WTC11 (cell line): ENCODE measurements at regions not wholly inside any gene's neighbourhood (a gene's known extent, or its start where the extent isn't known, plus 50 kb on each side); places are given as distances from the start of the nearest gene placed in this dataset.

Source experiments
- ATAC-seq: fragments of 200-7000 bp; cut with Tn5 transposase; 2 replicates; pipeline ENCODE4 v1.10.0; 2021; ENCODE audit warnings: mild to moderate bottlenecking, moderate library complexity
- CTCF ChIA-PET: fragments of 300-600 bp; sonication (Branson Sonifier 250); formaldehyde crosslinking; loops from one replicate; lab custom pipeline; 2021; ENCODE audit warnings: antibody characterized with exemption; lab: Charles Lee
- POLR2A ChIA-PET: fragments of 350-600 bp; sonication (Branson Sonifier 250); formaldehyde crosslinking; loops from one replicate; lab custom pipeline; 2021; ENCODE audit warnings: antibody characterized with exemption; lab: Charles Lee
- DNase-seq: peaks from one replicate; pipeline ENCODE4 v3.0.0; 2021; ENCODE audit warnings: low spot score
- H3K27ac Mint-ChIP-seq: 2 replicates; pipeline ENCODE4 v1.8.0; 2021; ENCODE audit warnings: mixed read lengths
- H3K27me3 Mint-ChIP-seq: 2 replicates; pipeline ENCODE4 v1.8.0; 2021; ENCODE audit warnings: low read depth, mild to moderate bottlenecking, moderate library complexity, mixed read lengths
- H3K36me3 Mint-ChIP-seq: 2 replicates; pipeline ENCODE4 v1.8.0; 2021; ENCODE audit warnings: mixed read lengths
- H3K4me1 Mint-ChIP-seq: 2 replicates; pipeline ENCODE4 v1.8.0; 2022; ENCODE audit warnings: mixed read lengths
- H3K4me3 Mint-ChIP-seq: 2 replicates; pipeline ENCODE4 v1.8.0; 2021; ENCODE audit warnings: mild to moderate bottlenecking, moderate library complexity, mixed read lengths
- H3K9me3 Mint-ChIP-seq: 2 replicates; pipeline ENCODE4 v1.8.0; 2021; ENCODE audit warnings: mixed read lengths
- AR ChIP-seq: fragments of 250-450 bp; sonication (Bioruptor Pico); IDR thresholded peaks from 2 replicates; pipeline ENCODE4 v1.9.0; 2021; ENCODE audit warnings: mild to moderate bottlenecking
- ARID4B ChIP-seq: sonication (generic); formaldehyde crosslinking; IDR thresholded peaks from 2 replicates; pipeline ENCODE4 v1.8.0; 2023; ENCODE audit warnings: missing genetic modification reagents, mild to moderate bottlenecking, borderline replicate concordance
- ATF3 ChIP-seq: sonication (generic); formaldehyde crosslinking; conservative IDR thresholded peaks from 2 replicates; pipeline ENCODE4 v1.8.1; 2022; ENCODE audit warnings: mild to moderate bottlenecking, missing genetic modification reagents
- CBFB ChIP-seq: sonication (generic); formaldehyde crosslinking; IDR thresholded peaks from 2 replicates; pipeline ENCODE4 v1.8.1; 2022; ENCODE audit warnings: mild to moderate bottlenecking, low read depth, missing genetic modification reagents
- GTF2I ChIP-seq: fragments of 250-450 bp; sonication (Bioruptor Pico); conservative IDR thresholded peaks from 2 replicates; pipeline ENCODE4 v1.4.0; 2021; ENCODE audit warnings: mild to moderate bottlenecking
- KAT7 ChIP-seq: sonication (generic); formaldehyde crosslinking; IDR thresholded peaks from 2 replicates; pipeline ENCODE4 v1.8.1; 2023; ENCODE audit warnings: missing genetic modification reagents, mild to moderate bottlenecking, borderline replicate concordance
- MAX ChIP-seq: sonication (generic); formaldehyde crosslinking; IDR thresholded peaks from 2 replicates; pipeline ENCODE4 v1.8.0; 2022; ENCODE audit warnings: mild to moderate bottlenecking, missing genetic modification reagents
- MLX ChIP-seq: sonication (generic); formaldehyde crosslinking; IDR thresholded peaks from 2 replicates; pipeline ENCODE4 v1.8.1; 2023; ENCODE audit warnings: mild to moderate bottlenecking, missing genetic modification reagents, moderate library complexity
- NFYB ChIP-seq: sonication (generic); formaldehyde crosslinking; conservative IDR thresholded peaks from 2 replicates; pipeline ENCODE4 v1.8.0; 2022; ENCODE audit warnings: low read depth, missing genetic modification reagents
- NR2C2 ChIP-seq: sonication (generic); formaldehyde crosslinking; IDR thresholded peaks from 2 replicates; pipeline ENCODE4 v1.8.0; 2022; ENCODE audit warnings: mild to moderate bottlenecking, missing genetic modification reagents
- PREB ChIP-seq: sonication (generic); formaldehyde crosslinking; IDR thresholded peaks from 2 replicates; pipeline ENCODE4 v1.8.1; 2022; ENCODE audit warnings: mild to moderate bottlenecking, missing genetic modification reagents, moderate library complexity, borderline replicate concordance
- SOX15 ChIP-seq: fragments of 250-450 bp; sonication (Bioruptor Pico); IDR thresholded peaks from 2 replicates; pipeline ENCODE4 v1.9.0; 2021; ENCODE audit warnings: mild to moderate bottlenecking
- TCF7 ChIP-seq: sonication (generic); formaldehyde crosslinking; IDR thresholded peaks from 2 replicates; pipeline ENCODE4 v1.8.0; 2022; ENCODE audit warnings: mild to moderate bottlenecking, low read depth, missing genetic modification reagents, moderate library complexity
- TEAD4 ChIP-seq: sonication (generic); formaldehyde crosslinking; IDR thresholded peaks from 2 replicates; pipeline ENCODE4 v1.8.0; 2022; ENCODE audit warnings: mild to moderate bottlenecking, missing genetic modification reagents
- ZNF121 ChIP-seq: sonication (generic); formaldehyde crosslinking; IDR thresholded peaks from 2 replicates; pipeline ENCODE4 v1.8.0; 2023; ENCODE audit warnings: missing genetic modification reagents
- ZNF138 ChIP-seq: sonication (generic); formaldehyde crosslinking; conservative IDR thresholded peaks from 2 replicates; pipeline ENCODE4 v1.8.1; 2022; ENCODE audit warnings: mild to moderate bottlenecking, moderate library complexity, missing genetic modification reagents
- ZNF425 ChIP-seq: fragments of 250-450 bp; sonication (Bioruptor Pico); conservative IDR thresholded peaks from 2 replicates; pipeline ENCODE4 v1.9.0; 2021; ENCODE audit warnings: mild to moderate bottlenecking

GRCh38 chr4:63505714-63506460 is 903.4 kb downstream of the TECRL start:
- no peak overlapping the region for H3K4me3 Mint-ChIP-seq
- H3K4me1 Mint-ChIP-seq, result no peaks in the 10 kb centered on the region
- H3K27ac Mint-ChIP-seq, result no peak overlapping the region
- ATAC-seq (peak; percentile 74), DNase-seq (peak; percentile 36)
- H3K27me3 Mint-ChIP-seq, result no peaks in the 10 kb centered on the region
- no peaks in the 10 kb centered on the region for H3K36me3 Mint-ChIP-seq
- ChIA-PET CTCF (no interaction called here), POLR2A (no interaction called here)
- no peak for TF ChIP-seq PREB
- H3K9me3 Mint-ChIP-seq, result peaks cover 32% of the 10 kb centered on the region

- no peak overlapping the region for H3K27ac Mint-ChIP-seq
- no peak for TF ChIP-seq TEAD4
- TF ChIP-seq MAX, result no peak
- TF ChIP-seq KAT7 (CRISPR knock-in tag), result no peak
- H3K4me3 Mint-ChIP-seq, result no peak overlapping the region
- H3K27me3 Mint-ChIP-seq, result no peaks in the 10 kb centered on the region
- no peaks in the 10 kb centered on the region for H3K9me3 Mint-ChIP-seq
- peaks cover 27% of the 10 kb centered on the region for H3K4me1 Mint-ChIP-seq
- H3K36me3 Mint-ChIP-seq, result no peaks in the 10 kb centered on the region
- ATAC-seq (no peak), DNase-seq (no peak)
- CTCF ChIA-PET, result no interaction called here
- POLR2A ChIA-PET, result no interaction called here
These were observed 916.0 kb downstream of the TECRL start for GRCh38 chr4:63493265-63493664.

- peaks cover 27% of the 10 kb centered on the region for H3K4me1 Mint-ChIP-seq
- H3K27me3 Mint-ChIP-seq, result no peaks in the 10 kb centered on the region
- H3K27ac Mint-ChIP-seq, result no peak overlapping the region
- H3K36me3 Mint-ChIP-seq, result no peaks in the 10 kb centered on the region
- ChIA-PET CTCF (no interaction called here), POLR2A (no interaction called here)
- no peaks in the 10 kb centered on the region for H3K9me3 Mint-ChIP-seq
- H3K4me3 Mint-ChIP-seq, result no peak overlapping the region
- DNase-seq, result no peak
- no peak for ATAC-seq
- no peak for TF ChIP-seq MLX
- no peak for TF ChIP-seq GTF2I (CRISPR knock-in tag)
- no peak for TF ChIP-seq ATF3
- TF ChIP-seq NFYB (CRISPR knock-in tag), result no peak
- TF ChIP-seq SOX15 (CRISPR knock-in tag), result no peak
- no peak for TF ChIP-seq TCF7 (CRISPR knock-in tag)
- TF ChIP-seq CBFB (CRISPR knock-in tag), result no peak
- TF ChIP-seq AR (CRISPR knock-in tag), result no peak
- no peak for TF ChIP-seq ZNF121 (CRISPR knock-in tag)
- no peak for TF ChIP-seq MAX
- TF ChIP-seq NR2C2 (CRISPR knock-in tag), result no peak
- TF ChIP-seq ZNF138 (CRISPR knock-in tag), result no peak
- no peak for TF ChIP-seq ZNF425
- no peak for TF ChIP-seq PREB
- TF ChIP-seq ARID4B (CRISPR knock-in tag), result no peak
These were observed 916.7 kb downstream of the TECRL start for GRCh38 chr4:63492515-63492914.
